CD14-positive monocyte (primary cell): ENCODE measurements at regions not wholly inside any gene's neighbourhood (a gene's known extent, or its start where the extent isn't known, plus 50 kb on each side); places are given as distances from the start of the nearest gene placed in this dataset.

Source experiments
- DNase-seq, 3 donors: peaks; one replicate each; pipeline ENCODE4 v3.0.0-alpha.2; 2011 to 2022
- H2AFZ ChIP-seq: 2 replicates; pipeline ENCODE4 v1.6.0; 2012; ENCODE audit warnings: mild to moderate bottlenecking, low read depth, low read length, inconsistent platforms; ENCODE audit not compliant: insufficient read depth, poor library complexity, severe bottlenecking
- H3K27ac ChIP-seq, 2 donors: 1 replicate in 1 of 2; 2 replicates in 1 of 2; pipeline ENCODE4 v1.5.1; 2012 to 2013; ENCODE audit warnings: low read length in 2 of 2, control low read depth in 1 of 2, inconsistent platforms in 1 of 2, low read depth in 1 of 2, mild to moderate bottlenecking in 1 of 2
- H3K27me3 ChIP-seq, 2 donors: one replicate each; pipeline versions ENCODE4 v1.6.0 to v1.6.1; 2011 to 2013; ENCODE audit warnings: low read length in 2 of 2; ENCODE audit not compliant: control insufficient read depth in 2 of 2, insufficient read depth in 2 of 2
- H3K36me3 ChIP-seq, 2 donors: replicated peaks in 1 of 2; 1 replicate in 1 of 2; 2 replicates in 1 of 2; pipeline versions ENCODE4 v1.5.1 to v1.6.1; 2012 to 2013; ENCODE audit warnings: low read length in 2 of 2, control low read depth in 1 of 2, inconsistent platforms in 1 of 2, mild to moderate bottlenecking in 1 of 2; ENCODE audit not compliant: insufficient read depth in 2 of 2, control insufficient read depth in 1 of 2
- H3K4me1 ChIP-seq, 2 donors: 1 replicate in 1 of 2; 2 replicates in 1 of 2; pipeline versions ENCODE4 v1.5.1 to v1.6.1; 2012 to 2013; ENCODE audit warnings: low read length in 2 of 2, control low read depth in 1 of 2, inconsistent platforms in 1 of 2, mild to moderate bottlenecking in 1 of 2, moderate library complexity in 1 of 2; ENCODE audit not compliant: insufficient read depth in 2 of 2, control insufficient read depth in 1 of 2
- H3K4me2 ChIP-seq: replicated peaks from 2 replicates; pipeline ENCODE3; 2012; ENCODE audit warnings: low read length, moderate library complexity, mild to moderate bottlenecking; ENCODE audit not compliant: poor library complexity, severe bottlenecking; ENCODE audit errors: extremely low read depth
- H3K4me3 ChIP-seq, 3 experiments: fragments of 200-600 bp in 1 of 3; sonication (generic) in 1 of 3; replicated peaks in 1 of 3; 1 replicate in 2 of 3; 2 replicates in 1 of 3; pipeline ENCODE4 v1.5.1; 2011 to 2013; ENCODE audit warnings: low read length in 3 of 3, mild to moderate bottlenecking in 3 of 3, control low read depth in 2 of 3, low read depth in 2 of 3, inconsistent platforms in 1 of 3, moderate library complexity in 1 of 3
- H3K79me2 ChIP-seq: 2 replicates; pipeline ENCODE4 v1.6.0; 2012; ENCODE audit warnings: mild to moderate bottlenecking, control low read depth, inconsistent platforms, low read length, moderate library complexity; ENCODE audit not compliant: insufficient read depth
- H3K9ac ChIP-seq: 2 replicates; pipeline ENCODE4 v1.6.0; 2017; ENCODE audit warnings: low read length, mild to moderate bottlenecking; ENCODE audit not compliant: insufficient read depth, poor library complexity, severe bottlenecking
- H3K9me3 ChIP-seq, 2 donors: replicated peaks in 1 of 2; 1 replicate in 1 of 2; 2 replicates in 1 of 2; pipeline versions ENCODE4 v1.5.1 to v1.6.1; 2012 to 2013; ENCODE audit warnings: low read length in 2 of 2, control low read depth in 1 of 2; ENCODE audit not compliant: control insufficient read depth in 1 of 2, insufficient read depth in 1 of 2
- H4K20me1 ChIP-seq: 2 replicates; pipeline ENCODE4 v1.6.0; 2012; ENCODE audit warnings: mild to moderate bottlenecking, low read length, control low read depth, moderate library complexity; ENCODE audit not compliant: insufficient read depth
- H3K27ac Mint-ChIP-seq, 7 donors: one replicate each; pipeline ENCODE4 v1.8.0; 2020; ENCODE audit warnings: mild to moderate bottlenecking in 7 of 7, mixed read lengths in 7 of 7, moderate library complexity in 6 of 7, inconsistent platforms in 2 of 7
- H3K27me3 Mint-ChIP-seq, 3 donors: one replicate each; pipeline ENCODE4 v1.8.0; 2021 to 2022; ENCODE audit warnings: low read depth in 3 of 3, mild to moderate bottlenecking in 3 of 3, mixed read lengths in 3 of 3, moderate library complexity in 3 of 3, inconsistent platforms in 1 of 3
- H3K36me3 Mint-ChIP-seq, 2 donors: one replicate each; pipeline ENCODE4 v1.8.0; 2020; ENCODE audit warnings: mixed read lengths in 2 of 2, inconsistent platforms in 1 of 2, mild to moderate bottlenecking in 1 of 2
- H3K4me1 Mint-ChIP-seq: one replicate; pipeline ENCODE4 v1.8.0; 2020; ENCODE audit warnings: mild to moderate bottlenecking, mixed read lengths
- H3K4me3 Mint-ChIP-seq, 2 donors: one replicate each; pipeline ENCODE4 v1.8.0; 2020; ENCODE audit warnings: mild to moderate bottlenecking in 2 of 2, mixed read lengths in 2 of 2, moderate library complexity in 1 of 2
- H3K9me3 Mint-ChIP-seq, 7 donors: one replicate each; pipeline ENCODE4 v1.8.0; 2020 to 2022; ENCODE audit warnings: mixed read lengths in 7 of 7, mild to moderate bottlenecking in 6 of 7, moderate library complexity in 6 of 7, inconsistent platforms in 2 of 7
- CTCF ChIP-seq: fragments of 200-600 bp; IDR thresholded peaks from one replicate; pipeline ENCODE4 v1.8.0; 2022; ENCODE audit warnings: antibody characterized with exemption, mild to moderate bottlenecking
- WGBS: methylation state at CpG from one replicate; pipeline ENCODE4 v1.1.5; 2013; ENCODE audit warnings: missing lambda C conversion rate; ENCODE audit not compliant: insufficient coverage; 5-methylcytosine and 5-hydroxymethylcytosine counted together
- intact Hi-C, 2 donors: fragments of 100-400 bp; cut with micrococcal nuclease; formaldehyde crosslinking; loops; one replicate each; pipeline versions ENCODE4 v1.15.0 to v1.15.1; 2023

- H3K36me3 Mint-ChIP-seq = no peaks in the 10 kb centered on the region
- peaks cover 0 to 2% (median 0%) of the 10 kb centered on the region in 3 donors for H3K27me3 Mint-ChIP-seq
- Histone ChIP-seq H3K9ac (no peak overlapping the region), H3K27ac (no peak overlapping the region), H3K4me2 (no peak overlapping the region), H3K4me1 (no peaks in the 10 kb centered on the region), H3K27me3 (no peaks in the 10 kb centered on the region), H3K36me3 (no peaks in the 10 kb centered on the region), H3K9me3 (peaks cover 0 to 3% of the 10 kb centered on the region in 2 donors), H3K4me3 (no peak overlapping the region), H2AFZ (no peak overlapping the region), H3K79me2 (no peaks in the 10 kb centered on the region), H4K20me1 (no peaks in the 10 kb centered on the region)
- no peaks in the 10 kb centered on the region for H3K4me1 Mint-ChIP-seq
- WGBS = 72% methylated on average over 2 of the region's 3 CpGs
- DNase-seq = no peak
- no peak overlapping the region for H3K27ac Mint-ChIP-seq
- H3K4me3 Mint-ChIP-seq = no peak overlapping the region
- H3K9me3 Mint-ChIP-seq = peaks cover 0 to 10% (median 2%) of the 10 kb centered on the region in 7 donors
- TF ChIP-seq CTCF = no peak
- intact Hi-C loops = no loop called here
These were observed 345.6 kb downstream of the PLK2 start for GRCh38 chr5:58114324-58114723.

DNA sequence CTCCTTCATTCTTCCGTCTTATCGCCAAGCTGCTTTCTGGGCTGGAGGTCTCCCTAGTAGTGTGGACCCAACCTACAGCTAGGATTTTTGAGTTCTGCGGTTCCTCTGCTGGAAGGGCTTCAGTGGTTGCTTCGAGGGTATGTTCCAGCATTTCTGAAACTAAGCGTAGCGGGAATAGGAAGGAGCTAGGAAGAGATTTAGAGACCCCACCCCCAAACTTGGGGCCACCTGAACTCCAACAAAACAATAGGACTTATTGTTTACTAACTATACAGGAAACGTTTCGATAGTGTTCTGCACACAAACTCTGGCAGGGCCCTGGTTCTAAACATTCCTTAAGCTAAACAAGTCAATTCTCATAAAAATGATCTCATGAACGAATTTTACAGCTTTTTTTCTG, 346.7 kb downstream of the PLK2 start:
- H3K9me3 Mint-ChIP-seq = peaks cover 0 to 9% (median 2%) of the 10 kb centered on the region in 7 donors
- Histone ChIP-seq H3K4me2 (no peak overlapping the region), H3K4me3 (no peak overlapping the region), H2AFZ (no peak overlapping the region), H3K79me2 (no peaks in the 10 kb centered on the region), H3K27ac (no peak overlapping the region), H3K4me1 (no peaks in the 10 kb centered on the region), H4K20me1 (no peaks in the 10 kb centered on the region), H3K9ac (no peak overlapping the region), H3K9me3 (peaks cover 0 to 3% of the 10 kb centered on the region in 2 donors), H3K36me3 (no peaks in the 10 kb centered on the region), H3K27me3 (no peaks in the 10 kb centered on the region)
- H3K36me3 Mint-ChIP-seq = no peaks in the 10 kb centered on the region
- TF ChIP-seq CTCF = no peak
- intact Hi-C loops = no loop called here
- no peaks in the 10 kb centered on the region for H3K4me1 Mint-ChIP-seq
- 100% methylated on average over 4 of the region's 9 CpGs for WGBS
- peaks cover 0 to 2% (median 0%) of the 10 kb centered on the region in 3 donors for H3K27me3 Mint-ChIP-seq
- no peak overlapping the region for H3K27ac Mint-ChIP-seq
- H3K4me3 Mint-ChIP-seq = no peak overlapping the region
- no peak for DNase-seq
